ENCODE measurements at regions not wholly inside any gene's neighbourhood (a gene's known extent, or its start where the extent isn't known, plus 50 kb on each side); places are given as distances from the start of the nearest gene placed in this dataset.

DNA sequence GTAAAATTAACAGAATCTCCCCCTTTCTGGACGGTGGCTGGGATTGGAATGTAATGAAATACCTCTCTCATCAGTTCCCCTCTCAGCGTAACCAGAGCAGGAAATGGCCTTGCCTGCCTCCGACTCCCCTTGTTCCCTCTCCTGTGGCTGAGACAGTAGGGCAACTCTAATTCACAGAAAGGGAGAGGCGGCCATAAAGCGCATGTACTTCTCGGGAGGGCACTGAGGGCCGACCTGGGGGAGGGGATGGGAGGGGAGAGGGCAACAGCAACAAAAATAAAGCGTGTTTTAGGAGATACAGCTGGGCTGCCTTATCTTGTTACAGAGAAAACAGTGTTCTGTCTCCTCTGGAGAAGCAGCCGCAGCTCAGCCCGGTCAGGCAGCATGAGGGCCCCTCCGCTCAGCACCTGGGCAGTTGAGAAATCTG lies 783.3 kb upstream of the ARRDC4 start:
- Histone ChIP-seq H3K27ac (no peak overlapping the region), H3K4me1 (no peaks in the 10 kb centered on the region), H3K9me3 (peaks cover 0 to 9% of the 10 kb centered on the region in 2 donors), H3K27me3 (peaks cover 0 to 11% of the 10 kb centered on the region in 2 donors), H3K4me3 (no peak overlapping the region), H3K36me3 (no peaks in the 10 kb centered on the region)
- DNase-seq (ENCODE audit: low spot score in 2 of 2), result no peak
- TF ChIP-seq POLR2A (IDR thresholded peaks at IDR 0.05), result no peak
- TF ChIP-seq POLR2AphosphoS5 (IDR thresholded peaks at IDR 0.05), result no peak
- TF ChIP-seq, protein P1, sequence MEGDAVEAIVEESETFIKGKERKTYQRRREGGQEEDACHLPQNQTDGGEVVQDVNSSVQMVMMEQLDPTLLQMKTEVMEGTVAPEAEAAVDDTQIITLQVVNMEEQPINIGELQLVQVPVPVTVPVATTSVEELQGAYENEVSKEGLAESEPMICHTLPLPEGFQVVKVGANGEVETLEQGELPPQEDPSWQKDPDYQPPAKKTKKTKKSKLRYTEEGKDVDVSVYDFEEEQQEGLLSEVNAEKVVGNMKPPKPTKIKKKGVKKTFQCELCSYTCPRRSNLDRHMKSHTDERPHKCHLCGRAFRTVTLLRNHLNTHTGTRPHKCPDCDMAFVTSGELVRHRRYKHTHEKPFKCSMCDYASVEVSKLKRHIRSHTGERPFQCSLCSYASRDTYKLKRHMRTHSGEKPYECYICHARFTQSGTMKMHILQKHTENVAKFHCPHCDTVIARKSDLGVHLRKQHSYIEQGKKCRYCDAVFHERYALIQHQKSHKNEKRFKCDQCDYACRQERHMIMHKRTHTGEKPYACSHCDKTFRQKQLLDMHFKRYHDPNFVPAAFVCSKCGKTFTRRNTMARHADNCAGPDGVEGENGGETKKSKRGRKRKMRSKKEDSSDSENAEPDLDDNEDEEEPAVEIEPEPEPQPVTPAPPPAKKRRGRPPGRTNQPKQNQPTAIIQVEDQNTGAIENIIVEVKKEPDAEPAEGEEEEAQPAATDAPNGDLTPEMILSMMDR (IDR thresholded peaks at IDR 0.05), result no peak
- intact Hi-C loops (cut with DNase I; ENCODE audit: low total_unique reads), result no loop called here

DNA sequence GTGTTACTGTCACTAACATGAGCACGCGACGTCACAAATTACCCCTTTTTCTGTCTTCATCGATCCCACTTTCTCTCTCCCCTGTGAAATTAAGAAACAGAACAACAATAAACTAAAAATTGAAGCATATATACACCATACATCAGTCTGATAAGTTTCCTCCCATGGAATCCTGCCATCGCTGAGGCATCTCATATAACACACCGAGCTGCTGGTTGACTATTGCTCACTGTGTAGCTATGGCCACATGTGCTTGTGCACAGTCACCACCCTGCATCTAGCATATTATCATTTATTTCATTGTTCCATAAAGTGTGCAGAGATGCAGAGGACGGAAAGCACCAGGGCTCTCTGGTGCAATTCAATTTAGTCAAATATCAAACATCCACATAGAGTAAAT lies 777.9 kb upstream of the ARRDC4 start:
- no peaks in the 10 kb centered on the region for H3K36me3 ChIP-seq
- no peak for DNase-seq (ENCODE audit: low spot score in 2 of 2)
- no peaks in the 10 kb centered on the region for H3K4me1 ChIP-seq
- TF ChIP-seq, protein P1 (IDR thresholded peaks at IDR 0.05), result no peak
- TF ChIP-seq POLR2AphosphoS5 (IDR thresholded peaks at IDR 0.05) (no peak), POLR2A (IDR thresholded peaks at IDR 0.05) (no peak)
- H3K27ac ChIP-seq, result no peak overlapping the region
- H3K9me3 ChIP-seq, result no peaks in the 10 kb centered on the region
- H3K27me3 ChIP-seq, result peaks cover 0 to under 1% of the 10 kb centered on the region in 2 donors
- no peak overlapping the region for H3K4me3 ChIP-seq
- intact Hi-C loops (cut with DNase I; ENCODE audit: low total_unique reads), result no loop called here

DNA sequence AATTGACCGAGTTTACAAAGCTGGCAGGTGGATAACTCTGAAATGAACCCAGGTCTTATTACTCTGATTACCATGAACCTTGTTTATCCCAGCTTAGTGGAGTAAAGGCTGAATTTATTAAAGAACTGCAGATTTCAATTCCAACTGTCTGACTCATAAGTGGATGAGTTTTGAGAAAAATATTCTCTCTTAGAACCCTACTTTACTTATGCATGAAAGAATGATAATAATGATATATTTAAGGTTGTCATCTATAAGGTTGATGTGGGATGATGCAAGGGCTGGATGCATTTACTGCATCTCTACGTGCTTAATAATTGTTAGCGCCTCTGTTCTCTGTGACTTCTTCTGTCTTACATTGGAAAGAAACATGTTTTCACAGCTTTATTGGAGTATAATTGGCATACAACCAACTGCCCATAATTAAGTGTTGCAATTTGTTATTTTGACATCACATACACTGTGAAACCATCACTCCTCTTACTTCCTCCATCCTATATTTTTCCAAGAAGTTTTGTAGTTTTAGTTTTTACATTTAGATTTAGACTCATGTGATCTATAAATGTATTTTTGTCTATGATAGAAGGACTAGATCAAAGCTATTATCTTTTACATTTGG lies 771.2 kb upstream of the ARRDC4 start:
- intact Hi-C loops (cut with DNase I; ENCODE audit: low total_unique reads), result no loop called here
- no peaks in the 10 kb centered on the region for H3K27me3 ChIP-seq
- no peak overlapping the region for H3K4me3 ChIP-seq
- H3K9me3 ChIP-seq, result no peaks in the 10 kb centered on the region
- no peaks in the 10 kb centered on the region for H3K4me1 ChIP-seq
- no peaks in the 10 kb centered on the region for H3K36me3 ChIP-seq
- no peak for DNase-seq (ENCODE audit: low spot score in 2 of 2)
- TF ChIP-seq, protein P1 (IDR thresholded peaks at IDR 0.05), result no peak
- TF ChIP-seq POLR2A (IDR thresholded peaks at IDR 0.05) (no peak), POLR2AphosphoS5 (IDR thresholded peaks at IDR 0.05) (no peak)
- no peak overlapping the region for H3K27ac ChIP-seq

DNA sequence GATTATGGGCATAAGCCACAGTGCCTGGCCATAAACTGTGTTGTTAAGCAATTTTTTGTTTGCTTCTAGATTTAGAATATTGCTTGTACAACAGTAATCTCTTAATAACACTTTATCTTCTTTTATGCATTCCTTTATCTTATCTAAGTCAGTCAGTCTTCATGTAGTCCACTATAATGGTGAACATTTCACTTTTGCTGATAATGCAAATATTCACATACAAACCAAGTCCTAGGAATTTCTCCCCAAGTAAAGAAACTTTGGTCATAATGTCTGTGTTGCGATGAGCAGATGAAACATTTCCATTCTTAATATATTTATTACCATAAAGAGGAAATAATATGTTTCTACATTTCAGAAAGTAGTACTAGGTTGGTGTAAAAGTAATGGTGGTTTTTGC lies 765.8 kb upstream of the ARRDC4 start:
- H3K27me3 ChIP-seq, result no peaks in the 10 kb centered on the region
- no peak overlapping the region for H3K4me3 ChIP-seq
- no peak for DNase-seq (ENCODE audit: low spot score in 2 of 2)
- TF ChIP-seq POLR2A (IDR thresholded peaks at IDR 0.05) (no peak), POLR2AphosphoS5 (IDR thresholded peaks at IDR 0.05) (no peak)
- TF ChIP-seq, protein P1 (IDR thresholded peaks at IDR 0.05), result no peak
- H3K9me3 ChIP-seq, result no peaks in the 10 kb centered on the region
- no peak overlapping the region for H3K27ac ChIP-seq
- no peaks in the 10 kb centered on the region for H3K36me3 ChIP-seq
- no peaks in the 10 kb centered on the region for H3K4me1 ChIP-seq
- intact Hi-C loops (cut with DNase I; ENCODE audit: low total_unique reads), result no loop called here

DNA sequence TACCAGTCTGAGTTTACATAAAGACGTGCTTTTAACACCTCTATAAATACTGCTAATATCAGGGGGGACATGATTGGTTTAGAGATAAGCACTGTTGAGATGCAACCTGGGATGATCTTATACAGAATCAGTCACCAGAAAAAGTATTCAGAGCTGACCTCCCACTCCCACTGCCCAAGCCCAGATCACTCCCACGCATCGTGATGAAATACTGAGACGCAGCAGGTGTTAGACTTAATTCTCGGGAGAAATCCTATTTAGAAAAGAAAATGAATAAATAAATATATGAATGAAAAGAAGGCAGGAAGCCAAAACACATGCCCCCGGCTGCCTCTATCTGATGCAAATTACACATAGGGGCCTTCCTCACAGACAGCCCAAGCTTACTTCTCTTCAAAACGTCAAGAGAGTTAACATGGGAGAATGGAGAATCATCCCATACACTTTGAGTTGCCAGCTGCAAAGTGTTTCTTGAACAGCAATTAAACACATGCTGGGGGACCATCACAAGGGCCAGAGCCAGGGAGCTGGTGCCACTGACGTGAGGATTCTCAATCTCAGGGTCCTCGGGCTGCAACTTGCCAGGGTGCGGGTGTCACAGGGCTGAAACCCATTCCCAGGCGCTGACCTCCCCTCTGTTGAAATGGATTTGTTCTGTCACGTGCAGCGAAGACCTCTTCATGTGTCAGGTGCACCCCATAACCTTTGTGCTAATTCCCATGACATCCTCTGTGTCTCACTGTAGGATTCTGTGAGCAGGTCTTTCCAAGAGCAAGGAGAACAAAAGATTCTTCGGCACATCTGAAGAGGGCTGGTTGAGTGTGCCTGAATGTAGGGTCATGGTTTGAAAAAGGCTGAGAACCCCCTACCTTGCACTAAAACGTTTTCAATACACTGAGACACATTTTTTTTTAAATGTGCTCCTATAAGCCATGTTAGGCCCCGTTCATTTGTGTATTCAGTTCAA lies 764.2 kb upstream of the ARRDC4 start:
- Histone ChIP-seq H3K4me3 (no peak overlapping the region), H3K36me3 (no peaks in the 10 kb centered on the region), H3K27ac (no peak overlapping the region), H3K4me1 (no peaks in the 10 kb centered on the region), H3K9me3 (no peaks in the 10 kb centered on the region), H3K27me3 (no peaks in the 10 kb centered on the region)
- intact Hi-C loops (cut with DNase I; ENCODE audit: low total_unique reads), result no loop called here
- TF ChIP-seq POLR2A (IDR thresholded peaks at IDR 0.05), result no peak
- DNase-seq (ENCODE audit: low spot score in 2 of 2), result no peak

All from breast epithelium (tissue), 4 donors.